ENCODE measurements at regions not wholly inside any gene's neighbourhood (a gene's known extent, or its start where the extent isn't known, plus 50 kb on each side); places are given as distances from the start of the nearest gene placed in this dataset.

DNA sequence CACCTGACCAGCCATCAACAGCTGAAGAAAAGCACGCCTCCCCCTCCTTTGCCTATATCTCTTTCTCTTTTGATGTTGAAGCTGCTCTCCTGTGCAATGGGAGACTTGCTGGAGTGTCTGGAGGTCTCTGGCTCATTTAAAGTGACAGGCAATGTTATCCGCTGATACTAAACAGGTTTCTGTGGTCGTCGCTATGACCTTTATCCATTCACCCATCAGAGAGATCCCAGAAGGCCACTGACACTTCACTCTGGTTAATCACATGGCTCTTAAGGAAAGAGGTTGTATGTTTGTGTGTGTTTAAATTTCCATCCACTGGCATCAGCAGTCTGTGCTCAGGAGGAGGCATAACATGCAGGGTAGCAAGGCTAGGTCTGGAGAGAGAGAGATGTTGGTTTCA is 277.3 kb downstream of the MTX2 start:
- DNase-seq: no peak

DNA sequence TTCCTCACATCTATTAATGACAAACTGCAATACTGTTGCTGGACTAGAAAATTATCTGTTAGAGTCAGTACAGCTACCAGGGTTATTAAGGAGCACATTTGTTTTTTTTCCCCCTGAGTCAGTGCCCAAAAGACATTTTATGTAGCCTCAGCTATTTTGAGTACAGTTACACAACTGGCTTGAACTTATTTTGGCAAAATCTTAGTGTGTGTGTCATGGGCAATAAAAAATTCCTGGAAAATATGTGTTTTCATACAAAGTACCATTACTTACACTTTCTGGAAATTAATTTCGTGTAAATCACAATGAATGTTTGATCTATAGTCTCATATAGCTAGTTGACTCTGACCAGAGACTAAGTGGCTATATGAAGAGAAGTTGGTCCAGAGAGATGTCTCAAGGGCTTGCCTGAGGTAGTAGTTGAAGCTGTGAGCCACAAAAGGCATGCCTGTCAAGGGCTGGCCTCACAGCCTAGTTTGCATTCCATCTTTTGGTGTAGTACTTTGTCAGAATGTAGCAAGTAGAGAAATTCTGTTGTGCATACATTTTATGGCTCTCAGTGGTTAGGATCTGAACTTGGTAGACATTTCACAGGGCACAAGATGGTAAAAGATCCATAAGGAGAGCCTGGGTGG is 283.4 kb downstream of the MTX2 start:
- no peak for DNase-seq

DNA sequence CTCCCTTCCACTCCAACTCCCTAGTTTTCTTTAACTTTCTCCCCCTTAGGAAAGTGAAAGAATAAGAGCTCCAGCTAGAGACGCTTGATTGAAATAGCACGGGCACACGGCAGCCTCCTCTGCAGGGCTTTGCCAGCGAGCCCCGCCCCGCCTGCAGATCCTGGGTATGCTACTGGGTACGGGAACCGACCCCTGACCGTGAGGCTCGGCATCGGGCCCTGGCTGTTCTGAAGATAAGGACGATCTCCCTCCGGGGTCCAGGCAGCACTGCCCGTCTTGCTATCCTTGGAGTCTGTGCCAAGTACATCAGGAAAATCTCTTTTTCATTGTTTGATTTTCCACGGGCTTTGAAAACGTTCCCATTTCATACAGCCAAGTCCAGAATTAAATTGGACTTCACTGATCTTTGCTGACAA is 284.5 kb downstream of the MTX2 start:
- peak; percentile 45 for DNase-seq

DNA sequence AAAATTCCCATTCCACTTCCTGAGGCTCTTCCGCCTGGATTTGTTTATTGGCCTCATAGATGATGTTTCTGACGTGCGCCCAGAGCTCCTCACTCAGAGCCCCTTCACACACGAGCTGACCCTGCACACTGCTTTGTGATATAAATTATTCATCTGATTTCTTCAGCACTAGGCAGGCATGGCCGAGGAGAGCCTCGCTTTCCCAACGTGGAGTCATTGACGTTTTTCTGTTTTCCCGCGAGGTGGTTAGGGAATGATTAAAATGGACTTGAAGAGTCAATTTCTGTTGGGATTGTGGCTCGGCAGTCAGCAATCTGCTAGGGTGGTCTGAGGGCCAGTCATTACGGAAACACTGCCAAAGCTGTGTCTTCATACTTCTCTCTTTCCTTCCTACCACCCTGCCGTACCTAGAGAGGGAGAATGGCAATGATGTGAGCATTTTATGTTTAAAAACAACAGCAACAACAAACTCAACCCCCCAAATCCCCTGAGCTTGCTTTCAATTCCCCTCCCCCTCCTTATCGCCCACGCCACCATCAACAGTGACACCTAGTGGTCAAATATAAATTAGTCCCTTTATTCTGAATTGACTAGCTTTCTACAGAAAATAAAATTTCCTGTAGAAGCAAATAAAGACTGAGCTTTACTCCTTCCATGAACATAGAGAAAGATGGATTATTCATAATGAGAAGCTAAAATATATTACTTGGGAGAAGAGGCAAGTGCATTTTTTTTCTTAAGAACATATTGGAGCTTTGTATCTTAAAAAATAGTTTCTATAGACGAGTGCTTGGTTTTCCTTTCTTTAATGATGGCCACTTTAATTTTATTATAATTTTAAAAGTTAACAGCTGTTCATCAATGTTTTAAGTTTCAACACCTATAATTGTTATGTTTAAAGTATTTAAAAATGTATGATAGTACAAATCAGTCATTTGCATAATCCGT is 285.1 kb downstream of the MTX2 start:
- peak; percentile 13 for DNase-seq

DNA sequence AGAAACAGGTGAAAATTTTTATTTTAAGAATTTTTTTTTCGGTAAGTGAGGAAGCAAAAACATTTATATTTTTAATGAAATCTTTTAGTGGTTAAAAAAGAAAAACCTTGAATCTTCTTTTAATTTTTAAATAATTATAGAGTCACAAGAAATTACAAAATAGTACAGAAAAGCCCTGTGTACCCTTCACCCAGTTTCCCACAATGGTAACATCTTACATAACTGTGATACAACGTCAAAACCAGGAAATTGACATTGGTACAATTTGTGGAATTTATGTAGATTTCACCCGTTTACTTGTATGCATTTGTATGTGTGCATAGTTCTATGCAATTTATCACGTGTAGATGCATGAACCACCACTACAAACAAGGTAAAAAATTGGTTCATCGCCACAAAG is 285.9 kb downstream of the MTX2 start:
- DNase-seq: no peak

DNA sequence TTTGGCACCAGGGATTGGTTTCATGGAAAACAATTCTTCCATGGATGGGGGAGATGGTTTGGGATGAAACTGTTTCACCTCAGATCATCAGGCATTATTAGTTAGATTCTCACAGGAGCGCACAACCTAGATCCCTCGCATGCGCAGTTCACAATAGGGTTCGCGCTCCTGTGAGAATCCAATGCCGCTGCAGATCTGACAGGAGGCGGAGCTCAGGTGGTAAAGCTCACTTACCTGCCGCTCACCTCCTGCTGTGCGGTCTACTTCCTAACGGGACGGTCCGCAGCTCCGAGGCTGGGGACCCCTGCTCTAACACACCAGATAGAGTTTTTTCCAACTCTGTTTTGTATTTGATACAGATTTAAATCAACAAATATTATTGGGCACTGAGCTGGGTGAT is 286.5 kb downstream of the MTX2 start:
- DNase-seq: no peak

DNA sequence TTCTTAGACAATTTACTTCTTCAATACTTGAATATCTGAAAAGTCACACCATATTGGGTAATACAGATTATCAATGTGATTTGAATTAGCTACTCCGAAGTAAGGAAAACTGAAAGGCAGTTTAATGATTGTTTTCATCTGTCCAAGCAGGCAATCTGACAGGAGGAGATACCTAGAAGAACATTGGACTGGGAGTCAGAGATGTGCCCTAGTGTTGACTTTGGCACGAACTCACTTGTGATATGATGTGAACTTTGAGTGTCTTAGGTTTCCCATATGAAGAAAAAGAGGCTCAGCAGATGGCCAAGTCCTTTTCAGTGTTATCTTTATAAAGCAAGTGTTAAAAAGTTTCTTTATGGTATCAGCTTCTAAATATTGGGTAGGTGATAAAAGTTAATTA is 287.1 kb downstream of the MTX2 start:
- DNase-seq: no peak

DNA sequence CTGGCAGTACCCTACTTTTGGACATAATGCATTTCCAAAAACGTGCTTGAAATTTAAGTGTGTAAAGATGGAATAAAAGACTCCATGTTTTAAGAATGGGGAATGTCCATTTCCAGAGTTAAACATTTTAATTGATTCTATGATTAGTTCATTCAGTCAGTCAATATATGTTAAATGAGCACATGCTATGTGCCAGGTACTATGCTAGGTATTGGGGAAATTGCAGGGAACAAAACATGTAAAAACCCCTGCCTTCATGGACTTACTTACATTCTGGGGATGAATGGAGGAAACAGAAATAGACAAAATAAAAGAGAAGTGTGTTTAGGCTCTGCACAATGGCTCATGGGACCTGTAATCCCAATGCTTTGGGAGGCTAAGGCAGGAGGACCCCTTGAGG is 288.6 kb downstream of the MTX2 start:
- no peak for DNase-seq

DNA sequence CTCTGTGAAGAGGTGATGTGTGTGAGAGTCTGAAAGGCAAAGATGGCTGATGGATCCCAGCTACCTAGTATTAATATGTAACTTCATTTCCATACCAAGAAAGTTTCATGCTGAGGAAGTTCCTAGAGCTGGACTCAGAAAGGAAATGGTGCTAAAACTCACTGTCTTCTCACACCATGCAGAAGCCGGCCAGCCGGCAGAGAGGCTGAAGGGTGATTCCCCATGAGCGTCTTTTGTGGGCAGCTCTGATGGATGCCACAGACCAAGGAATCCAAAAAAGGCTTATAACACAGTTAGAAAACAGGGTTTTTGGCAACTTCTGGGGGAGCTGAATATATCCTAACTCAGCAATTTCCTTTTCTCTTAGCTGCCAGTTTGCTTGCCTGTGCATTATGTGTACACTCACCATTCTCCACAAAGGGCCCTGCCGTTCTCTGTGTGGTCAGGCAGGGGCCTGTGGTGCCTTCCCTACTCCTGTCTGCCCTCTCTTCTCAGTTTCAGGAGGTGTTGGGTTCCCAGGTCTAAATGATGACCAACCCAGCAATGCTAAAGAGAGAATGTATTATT is 289.4 kb downstream of the MTX2 start:
- no peak for DNase-seq

DNA sequence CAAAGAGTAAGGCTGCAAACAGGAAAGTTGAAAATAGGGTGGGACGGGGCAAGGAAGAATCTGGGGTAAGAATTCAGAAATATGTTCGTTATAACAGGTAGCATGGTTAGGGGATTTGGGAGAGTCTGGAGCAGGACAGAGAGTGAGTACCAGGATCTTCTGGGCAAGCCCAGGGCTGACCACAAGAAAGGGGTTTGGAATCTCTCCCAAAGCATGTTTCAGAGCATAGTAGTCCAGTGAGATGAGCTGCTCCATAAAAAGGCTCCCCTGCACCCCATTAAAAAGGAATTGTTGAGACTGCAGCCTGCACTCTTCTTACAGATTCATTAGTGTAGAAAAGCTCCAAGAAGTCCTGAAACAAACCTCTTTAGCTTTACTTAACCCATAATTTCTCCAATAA is 291.1 kb downstream of the MTX2 start:
- DNase-seq: no peak

DNA sequence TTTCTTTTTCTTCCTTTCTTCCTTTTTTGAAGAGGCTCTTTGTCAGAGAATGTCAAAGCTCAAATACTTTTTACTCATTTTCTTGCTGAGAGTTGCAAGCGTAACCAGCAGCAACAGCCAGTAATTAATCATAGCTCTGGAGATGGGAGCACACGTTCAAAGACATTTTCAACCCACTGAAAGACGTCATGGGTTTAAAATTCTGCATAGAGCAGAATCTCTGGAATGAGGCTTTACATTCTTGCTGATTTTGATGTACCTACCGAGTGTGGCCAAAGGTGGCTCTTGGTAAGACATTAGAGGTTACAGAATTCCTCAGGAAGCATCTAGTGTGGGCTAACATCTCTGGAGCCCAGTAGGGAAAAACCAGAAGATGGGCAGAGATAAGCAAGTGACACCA is 292.5 kb downstream of the MTX2 start:
- DNase-seq: no peak

DNA sequence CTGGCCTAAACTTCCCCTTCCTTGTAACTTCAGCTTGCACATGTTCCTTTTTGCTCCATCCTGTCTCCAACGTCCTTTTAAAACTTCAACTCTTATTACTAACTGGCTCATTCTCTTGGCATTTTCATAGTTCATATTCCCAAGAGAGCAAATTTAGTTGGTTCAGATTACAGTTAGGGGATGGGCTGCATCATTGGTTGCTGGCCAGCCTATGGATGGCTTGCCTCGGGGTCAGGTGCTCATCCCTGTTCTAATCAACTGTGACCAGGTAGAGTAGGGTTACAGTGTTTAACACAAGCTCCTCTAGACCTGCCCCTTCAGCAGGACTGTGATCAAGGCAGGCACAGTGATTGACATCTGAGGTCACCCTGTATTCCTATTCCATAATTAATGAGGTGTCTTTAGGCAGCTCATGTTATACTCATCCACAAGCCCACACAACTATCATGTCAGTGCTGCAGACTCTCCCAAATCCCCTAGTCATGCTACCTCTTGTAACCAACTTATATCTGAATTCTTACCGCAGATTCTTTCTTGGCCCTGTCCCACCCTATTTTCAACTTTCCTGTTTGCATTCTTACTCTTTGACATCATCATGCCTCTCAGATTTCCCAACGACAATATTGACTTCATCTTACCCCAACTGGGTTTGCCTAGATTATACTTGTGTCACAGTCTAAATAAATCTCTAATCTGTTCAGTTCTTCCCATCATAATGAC is 293.3 kb downstream of the MTX2 start:
- no peak for DNase-seq

DNA sequence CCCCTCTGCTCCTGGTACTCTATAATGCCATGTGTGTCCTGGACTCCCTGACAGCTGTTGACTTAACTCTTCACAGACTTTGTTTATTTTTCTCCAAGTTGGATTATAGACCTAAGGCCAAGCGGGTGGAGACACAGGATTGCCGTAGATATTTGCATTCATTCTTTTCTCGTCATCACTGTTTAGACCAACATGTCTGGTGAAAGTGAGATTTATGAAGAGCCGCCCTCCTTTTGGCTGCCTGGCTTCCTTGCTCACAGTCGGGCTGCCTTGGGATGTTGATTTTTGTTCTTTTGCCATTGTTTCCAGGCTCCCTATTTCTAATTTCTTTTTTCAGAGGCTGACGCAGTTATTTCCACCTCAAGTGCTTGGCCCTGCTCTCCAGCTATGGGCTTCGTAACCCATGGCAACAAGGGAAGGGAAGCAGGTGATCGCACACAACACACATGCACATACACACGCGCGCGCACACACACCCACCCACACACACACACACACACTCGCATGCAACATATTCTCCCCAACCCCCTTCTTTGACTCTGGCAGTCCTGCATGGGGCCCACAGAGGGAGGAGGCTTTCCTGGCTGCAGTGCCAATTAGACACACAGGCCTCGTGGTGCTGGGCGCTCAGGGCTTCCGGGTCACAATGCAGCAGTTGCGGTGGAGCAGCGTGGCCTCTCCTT is 296.5 kb downstream of the MTX2 start:
- DNase-seq: no peak

DNA sequence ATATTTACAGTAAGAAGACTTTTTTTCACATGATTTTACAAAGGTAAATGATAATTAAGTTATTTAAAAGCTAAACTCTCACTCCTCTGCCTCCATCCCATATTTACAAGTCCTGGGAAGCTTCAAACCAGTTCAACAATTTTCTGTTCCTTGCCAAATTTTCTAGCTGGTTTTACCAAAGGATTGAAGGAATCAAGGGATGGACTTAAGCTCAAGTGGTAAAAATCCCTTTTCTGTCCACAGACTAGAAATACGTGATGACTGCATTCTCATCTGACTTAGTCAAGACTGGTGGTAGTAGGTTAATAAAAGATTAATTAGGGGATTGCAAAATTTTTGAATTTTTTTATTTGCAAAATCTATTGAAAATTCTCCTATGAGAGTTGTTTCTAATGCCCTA is 297.3 kb downstream of the MTX2 start:
- no peak for DNase-seq

DNA sequence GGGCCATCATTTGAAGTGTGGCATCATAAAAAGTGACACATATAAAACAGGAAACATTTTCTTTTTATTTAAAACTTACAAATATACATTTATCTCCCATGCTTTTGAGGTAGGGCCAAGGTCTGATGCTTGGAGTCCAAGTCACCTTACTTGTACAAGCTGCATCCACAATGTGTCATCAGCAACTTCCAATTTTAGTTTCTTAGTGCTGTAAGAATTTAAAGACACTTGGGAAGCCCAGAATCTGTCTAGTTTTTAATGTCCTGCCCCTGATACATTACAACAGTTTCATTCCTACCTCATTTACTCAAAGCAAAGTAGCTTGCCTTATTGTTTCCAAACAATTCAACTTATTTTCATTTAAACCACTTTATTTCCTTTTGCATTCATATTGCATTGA is 297.7 kb downstream of the MTX2 start:
- no peak for DNase-seq

DNA sequence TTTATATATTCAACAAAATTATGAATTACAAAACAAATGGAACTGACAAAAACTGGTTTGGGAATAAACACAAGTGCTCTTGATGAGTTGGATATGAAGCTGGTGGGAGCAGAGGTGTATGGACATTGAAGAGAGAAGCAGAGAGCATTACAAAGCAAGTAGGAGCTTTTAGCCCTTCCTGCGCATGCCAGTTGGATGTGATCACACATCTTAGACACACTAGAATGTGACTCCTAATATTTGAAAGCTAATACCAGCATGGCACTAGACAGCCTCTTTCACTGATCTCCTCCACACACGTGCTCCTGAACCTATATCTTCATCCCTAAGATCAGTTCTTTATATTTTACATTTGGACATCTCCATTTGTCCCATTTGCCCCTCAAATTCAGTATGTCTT is 298.1 kb downstream of the MTX2 start:
- DNase-seq: no peak

DNA sequence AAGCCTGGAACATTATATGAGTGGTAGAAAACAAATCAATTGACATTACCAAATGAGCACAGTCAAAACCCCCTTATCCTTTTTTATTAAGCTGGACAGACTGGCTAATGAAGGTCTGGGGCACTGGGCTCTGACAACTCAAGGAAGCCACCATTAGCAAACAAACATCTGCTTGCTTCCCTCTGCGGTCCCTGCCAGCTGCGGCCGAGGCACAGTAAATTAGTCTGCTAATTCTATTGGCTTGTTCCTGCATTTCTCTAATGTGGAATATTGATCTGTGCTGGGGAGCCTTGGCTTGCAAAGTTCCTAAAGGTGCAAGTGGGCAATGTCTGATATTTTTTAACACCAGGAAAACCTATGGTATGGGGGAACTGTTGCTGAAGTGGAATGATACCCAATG is 300.3 kb downstream of the MTX2 start:
- DNase-seq: no peak

DNA sequence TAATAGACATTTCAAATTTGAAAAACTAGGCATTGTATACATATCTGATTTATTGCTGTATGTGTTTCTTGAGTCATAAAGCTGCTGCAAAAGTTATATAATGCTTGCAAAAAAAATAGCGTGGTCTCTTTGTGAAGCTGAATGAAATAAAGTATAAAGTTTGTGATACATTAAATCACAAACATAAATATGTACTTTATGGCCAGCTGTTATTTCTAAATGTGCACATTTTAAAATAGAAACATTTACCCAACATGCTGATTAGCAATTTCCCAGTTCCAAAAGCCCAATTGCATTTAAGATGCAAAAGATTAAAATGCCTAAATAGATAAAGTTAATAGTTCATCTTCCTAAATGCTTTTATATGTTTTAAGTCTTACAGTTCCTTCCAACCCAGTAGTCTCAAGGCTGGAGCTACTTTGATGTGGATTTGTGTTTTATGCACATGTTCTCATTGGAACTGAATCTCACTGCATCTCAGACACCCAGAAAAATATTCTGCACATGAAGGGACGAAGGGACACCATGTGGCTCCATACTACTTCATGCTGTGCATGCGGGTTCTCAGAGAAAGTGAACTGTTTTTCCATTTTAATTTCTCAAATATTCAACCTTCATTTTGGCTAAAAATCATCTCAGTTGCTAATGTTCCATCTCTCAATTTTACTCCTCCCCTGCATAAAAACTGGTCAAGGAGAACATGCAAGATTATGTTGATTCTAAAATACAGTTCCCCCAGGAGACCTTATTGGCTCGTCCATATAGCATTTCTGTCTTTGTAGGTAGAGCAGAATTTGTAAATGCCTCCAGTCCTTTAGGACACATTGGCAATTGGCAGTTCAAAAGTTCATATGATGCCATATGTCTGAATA is 304.6 kb downstream of the MTX2 start:
- no peak for DNase-seq

DNA sequence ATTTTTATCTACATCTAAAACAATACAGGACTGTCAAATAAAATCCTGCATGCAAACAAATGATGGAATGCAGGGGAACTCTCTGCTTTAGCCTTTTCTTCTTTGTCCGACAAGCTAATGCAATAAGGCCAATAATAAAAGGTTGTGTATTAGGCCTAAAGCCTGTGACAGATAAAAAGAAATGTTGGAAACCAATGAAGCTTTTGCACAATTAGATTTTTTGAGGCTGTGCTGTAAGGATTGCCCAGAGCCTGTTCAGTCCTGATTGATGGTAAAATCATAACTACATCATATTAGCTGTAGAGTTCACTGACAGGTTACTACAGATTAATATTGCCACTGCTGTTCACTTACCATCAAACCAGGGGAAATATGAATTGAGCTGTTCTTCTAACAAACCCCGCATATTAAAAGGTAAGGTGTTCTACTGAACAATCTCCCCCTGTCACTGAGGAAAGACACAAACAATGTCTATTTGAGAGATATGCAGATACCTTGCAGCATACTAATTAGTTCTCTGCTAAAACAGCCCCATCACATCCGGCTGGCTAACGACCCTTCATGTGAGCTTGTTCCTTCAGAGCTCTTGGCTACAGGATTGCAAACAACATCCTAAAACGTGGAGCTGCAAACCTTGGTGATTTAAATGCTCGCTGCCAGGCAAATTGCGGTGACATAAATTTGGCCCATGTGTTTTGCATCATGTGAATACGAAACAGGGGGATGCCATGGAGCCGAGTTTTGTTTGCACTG is 305.4 kb downstream of the MTX2 start:
- DNase-seq: no peak

DNA sequence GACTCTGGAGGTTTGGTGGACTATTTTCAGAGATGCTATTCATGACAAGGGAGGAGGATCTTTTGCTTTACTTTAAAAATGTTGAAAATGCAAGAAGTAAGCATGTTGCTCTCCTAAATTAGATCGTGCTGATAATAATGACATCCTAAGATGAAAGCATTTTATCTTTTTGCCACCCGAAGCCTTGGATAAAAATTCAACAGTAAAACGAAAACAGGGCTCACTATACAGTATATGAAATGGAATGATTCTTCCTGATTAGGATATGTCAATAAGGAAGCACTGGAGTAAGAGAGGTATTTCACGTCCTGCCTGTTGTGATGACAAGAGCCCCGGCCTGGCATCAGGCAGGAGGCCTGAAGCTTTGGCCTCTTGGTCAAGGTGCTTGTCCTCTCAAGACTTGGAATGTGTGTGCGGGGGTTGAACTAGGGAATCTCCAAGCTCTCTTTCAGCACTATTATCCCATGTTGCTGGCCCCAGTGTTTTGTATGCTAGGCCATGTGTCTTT is 306.0 kb downstream of the MTX2 start:
- no peak for DNase-seq

DNA sequence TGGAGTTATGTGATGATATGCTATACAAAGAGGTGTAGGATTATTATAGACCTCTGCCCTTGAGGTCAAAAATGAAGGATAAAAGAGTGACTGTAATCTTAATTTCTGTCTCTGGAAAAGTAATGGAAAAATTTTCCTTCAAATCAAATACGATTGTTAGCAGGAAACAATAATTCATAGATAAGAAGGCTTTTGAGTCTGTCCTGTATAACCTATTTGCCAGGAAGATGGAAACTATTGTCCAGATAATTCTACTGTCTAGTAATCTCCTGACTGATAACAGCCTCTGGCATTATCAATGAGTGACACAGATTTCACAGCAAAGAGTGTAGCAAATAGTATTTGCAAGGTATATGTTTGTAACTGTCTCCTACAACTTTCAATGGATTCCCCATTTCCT is 307.8 kb downstream of the MTX2 start:
- no peak for DNase-seq

Measured in activated naive CD4-positive, alpha-beta T cell treated with anti-CD3 and anti-CD28 coated beads, Interleukin-2, amount 50 U/mL, for 16 hours (primary cell).